ENCODE measurements at regions not wholly inside any gene's neighbourhood (a gene's known extent, or its start where the extent isn't known, plus 50 kb on each side); places are given as distances from the start of the nearest gene placed in this dataset.

GRCh38 chr7:96928965-96929364 lies 76.4 kb upstream of the DLX6 start:
- TF ChIP-seq CTCF (IDR thresholded peaks at IDR 0.05 in 2 of 3, conservative IDR thresholded peaks at IDR 0.05 in 1 of 3; ENCODE audit: borderline replicate concordance in 1 of 3, insufficient read depth in 1 of 3, low read depth in 2 of 3, low read length in 2 of 3), result no peak
- TF ChIP-seq EZH2 (IDR thresholded peaks at IDR 0.05), result no peak
- TF ChIP-seq REST (IDR thresholded peaks at IDR 0.05; ENCODE audit: low read depth), result no peak
- no peak for TF ChIP-seq CEBPB (IDR thresholded peaks at IDR 0.05; ENCODE audit: low read depth)
- TF ChIP-seq EZH2phosphoT487 (IDR thresholded peaks at IDR 0.05; ENCODE audit: borderline replicate concordance), result no peak
- TF ChIP-seq YY1 (IDR thresholded peaks at IDR 0.05; ENCODE audit: extremely low read depth, insufficient replicate concordance, low read depth, low read length), result no peak
- no peak for TF ChIP-seq POLR2A (IDR thresholded peaks at IDR 0.05; ENCODE audit: borderline replicate concordance, extremely low read depth, insufficient read depth, insufficient read length)
- TF ChIP-seq RAD21 (IDR thresholded peaks at IDR 0.05; ENCODE audit: low read depth), result no peak
- no peak for TF ChIP-seq POLR2AphosphoS5 (IDR thresholded peaks at IDR 0.05; ENCODE audit: low read depth, low read length)
